B cell (primary cell): ENCODE measurements at regions not wholly inside any gene's neighbourhood (a gene's known extent, or its start where the extent isn't known, plus 50 kb on each side); places are given as distances from the start of the nearest gene placed in this dataset.
A peak's percentile ranks its signal among the peaks of the same experiment; 100 is the strongest.

Source experiments
- ATAC-seq: fragments of 200-7000 bp; cut with Tn5 transposase; one replicate; pipeline ENCODE4 v1.10.0; 2021; ENCODE audit warnings: low read depth, mild to moderate bottlenecking, moderate number of reproducible peaks, moderate library complexity
- CTCF ChIA-PET: fragments of 350-600 bp; sonication (Branson Sonifier 250); formaldehyde crosslinking; loops from one replicate; lab custom pipeline; 2021; ENCODE audit warnings: antibody characterized with exemption, inconsistent platforms; lab: Charles Lee
- POLR2A ChIA-PET: fragments of 350-600 bp; sonication (Branson Sonifier 250); formaldehyde crosslinking; loops from one replicate; lab custom pipeline; 2021; ENCODE audit warnings: antibody characterized with exemption; lab: Charles Lee
- DNase-seq: peaks from one replicate; pipeline ENCODE4 v3.0.0; 2013
- H2AFZ ChIP-seq: 2 replicates; pipeline ENCODE4 v1.6.1; 2012; ENCODE audit warnings: mild to moderate bottlenecking, low read depth, low read length; ENCODE audit not compliant: insufficient read depth, poor library complexity, severe bottlenecking
- H3K27ac ChIP-seq, 2 donors: 1 replicate in 1 of 2; 2 replicates in 1 of 2; pipeline ENCODE4 v1.5.1; 2012 to 2013; ENCODE audit warnings: low read length in 2 of 2, mild to moderate bottlenecking in 2 of 2, moderate library complexity in 1 of 2
- H3K27me3 ChIP-seq, 4 experiments: fragments of 200-600 bp in 1 of 4; sonication (generic) in 1 of 4; replicated peaks in 1 of 4; 1 replicate in 2 of 4; 2 replicates in 2 of 4; pipeline versions ENCODE4 v1.6.1 to v1.7.0; 2013 to 2016; ENCODE audit warnings: low read length in 3 of 4, mild to moderate bottlenecking in 2 of 4, mixed read lengths in 1 of 4, moderate library complexity in 1 of 4; ENCODE audit not compliant: insufficient read depth in 4 of 4, control insufficient read depth in 3 of 4; ENCODE audit errors: control extremely low read depth in 1 of 4
- H3K36me3 ChIP-seq, 2 experiments: replicated peaks in 1 of 2; 1 replicate in 1 of 2; 2 replicates in 1 of 2; pipeline versions ENCODE4 v1.6.1 to v1.7.1; 2013; ENCODE audit warnings: low read length in 1 of 2; ENCODE audit not compliant: insufficient read depth in 2 of 2, control insufficient read depth in 1 of 2; ENCODE audit errors: control extremely low read depth in 1 of 2, extremely low read depth in 1 of 2
- H3K4me1 ChIP-seq, 2 donors: fragments of 200-600 bp in 1 of 2; sonication (generic) in 1 of 2; 1 replicate in 1 of 2; 2 replicates in 1 of 2; pipeline versions ENCODE4 v1.5.1 to v1.6.1; 2013 to 2017; ENCODE audit warnings: low read length in 2 of 2; ENCODE audit not compliant: control insufficient read depth in 2 of 2, insufficient read depth in 2 of 2
- H3K4me2 ChIP-seq: replicated peaks from 2 replicates; pipeline ENCODE3; 2012; ENCODE audit warnings: mild to moderate bottlenecking, low read depth, low read length; ENCODE audit not compliant: poor library complexity, severe bottlenecking
- H3K4me3 ChIP-seq, 5 experiments: fragments of 200-600 bp in 1 of 5; sonication (generic) in 1 of 5; 1 replicate in 3 of 5; 2 replicates in 2 of 5; pipeline versions ENCODE4 v1.5.1 to v1.7.0; 2011 to 2016; ENCODE audit warnings: low read length in 4 of 5, mild to moderate bottlenecking in 4 of 5, low read depth in 2 of 5, control low read depth in 1 of 5, moderate library complexity in 1 of 5; ENCODE audit not compliant: insufficient read depth in 1 of 5; ENCODE audit errors: control extremely low read depth in 1 of 5, extremely low read depth in 1 of 5
- H3K79me2 ChIP-seq: fragments of 200-600 bp; sonication (generic); one replicate; pipeline ENCODE4 v1.6.0; 2016; ENCODE audit warnings: low read length; ENCODE audit not compliant: control insufficient read depth, insufficient read depth
- H3K9ac ChIP-seq: fragments of 200-600 bp; sonication (generic); 2 replicates; pipeline ENCODE4 v1.6.1; 2017; ENCODE audit warnings: mild to moderate bottlenecking, low read length, moderate library complexity
- H3K9me3 ChIP-seq, 3 donors: one replicate each; pipeline versions ENCODE4 v1.6.1 to v1.7.1; 2013; ENCODE audit warnings: low read length in 2 of 3; ENCODE audit not compliant: control insufficient read depth in 2 of 3, insufficient read depth in 1 of 3; ENCODE audit errors: control extremely low read depth in 1 of 3
- H4K20me1 ChIP-seq: 2 replicates; pipeline ENCODE4 v1.6.0; 2012; ENCODE audit warnings: mild to moderate bottlenecking, low read length; ENCODE audit not compliant: insufficient read depth, control insufficient read depth, poor library complexity, severe bottlenecking
- H3K27ac Mint-ChIP-seq: one replicate; pipeline ENCODE4 v1.8.0; 2021; ENCODE audit warnings: mixed read lengths
- H3K27me3 Mint-ChIP-seq: one replicate; pipeline ENCODE4 v1.8.0; 2021; ENCODE audit warnings: mixed read lengths
- H3K4me1 Mint-ChIP-seq: one replicate; pipeline ENCODE4 v1.8.0; 2021; ENCODE audit warnings: mixed read lengths
- H3K4me3 Mint-ChIP-seq: one replicate; pipeline ENCODE4 v1.8.0; 2021; ENCODE audit warnings: mixed read lengths
- H3K9me3 Mint-ChIP-seq: one replicate; pipeline ENCODE4 v1.8.0; 2022; ENCODE audit warnings: mixed read lengths; ENCODE audit not compliant: insufficient read depth
- CTCF ChIP-seq: fragments of 200-600 bp; IDR thresholded peaks from one replicate; pipeline ENCODE4 v1.8.0; 2022; ENCODE audit warnings: antibody characterized with exemption, mild to moderate bottlenecking
- EZH2 ChIP-seq: IDR thresholded peaks from 2 replicates; pipeline ENCODE4 v1.6.1; 2012; ENCODE audit warnings: borderline replicate concordance, low read depth, mild to moderate bottlenecking, moderate library complexity, low read length; ENCODE audit not compliant: insufficient read depth, poor library complexity, severe bottlenecking
- WGBS: methylation state at CpG from one replicate; pipeline ENCODE4 v1.1.5; 2013; ENCODE audit warnings: missing lambda C conversion rate; ENCODE audit not compliant: insufficient coverage; 5-methylcytosine and 5-hydroxymethylcytosine counted together
- intact Hi-C: fragments of 100-400 bp; cut with micrococcal nuclease; formaldehyde crosslinking; loops from one replicate; pipeline ENCODE4 v1.10.0; 2022

- Histone ChIP-seq H3K36me3 (no peaks in the 10 kb centered on the region), H4K20me1 (no peaks in the 10 kb centered on the region), H3K4me3 (no peak overlapping the region), H3K27me3 (no peaks in the 10 kb centered on the region), H3K4me1 (peaks cover 23 to 26% of the 10 kb centered on the region in 2 donors), H3K4me2 (peak overlapping the region; percentile 43), H3K9ac (no peak overlapping the region), H3K79me2 (no peaks in the 10 kb centered on the region), H3K27ac (no peak overlapping the region), H2AFZ (peak overlapping the region; percentile 59), H3K9me3 (no peaks in the 10 kb centered on the region)
- CTCF ChIA-PET = interaction anchor here (0.8 to 2.7 kb wide), 3 partner anchors 25 to 627 kb away, joined by 3 to 11 read pairs (median 4); no protein-coding TSS in a partner anchor
- DNase-seq (no peak), ATAC-seq (no peak)
- WGBS = 24% methylated on average over 2 of the region's 5 CpGs
- Mint-ChIP-seq H3K9me3 (no peaks in the 10 kb centered on the region), H3K4me3 (peak overlapping the region; percentile 56), H3K27ac (peak overlapping the region; percentile 47), H3K27me3 (no peaks in the 10 kb centered on the region), H3K4me1 (peaks cover 36% of the 10 kb centered on the region)
- POLR2A ChIA-PET = no interaction called here
- intact Hi-C loops = loop anchor here (5.0 to 10.0 kb wide), 4 partner anchors 60 to 622 kb away; partner anchors contain the start of gene FGGY
- TF ChIP-seq CTCF = no peak
- TF ChIP-seq EZH2 = no peak
Observed at GRCh38 chr1:59072583-59072947, 224.3 kb upstream of the FGGY start.

GRCh38 chr1:59074598-59074997 lies 222.3 kb upstream of the FGGY start:
- Histone ChIP-seq H3K9me3 (no peaks in the 10 kb centered on the region), H2AFZ (no peak overlapping the region), H3K27ac (no peak overlapping the region), H3K4me1 (peaks cover 23 to 26% of the 10 kb centered on the region in 2 donors), H3K9ac (no peak overlapping the region), H3K36me3 (no peaks in the 10 kb centered on the region), H3K4me2 (no peak overlapping the region), H3K79me2 (no peaks in the 10 kb centered on the region), H4K20me1 (no peaks in the 10 kb centered on the region), H3K27me3 (no peaks in the 10 kb centered on the region), H3K4me3 (no peak overlapping the region)
- no peaks in the 10 kb centered on the region for H3K27me3 Mint-ChIP-seq
- ATAC-seq (no peak), DNase-seq (no peak)
- peaks cover 37% of the 10 kb centered on the region for H3K4me1 Mint-ChIP-seq
- H3K4me3 Mint-ChIP-seq = no peak overlapping the region
- intact Hi-C loops = loop anchor here (5.0 to 10.0 kb wide), 4 partner anchors 60 to 620 kb away; partner anchors contain the start of gene FGGY
- H3K27ac Mint-ChIP-seq = no peak overlapping the region
- WGBS = no CpG with 5 or more reads among the region's 3 CpGs
- ChIA-PET POLR2A (no interaction called here), CTCF (no interaction called here)
- no peaks in the 10 kb centered on the region for H3K9me3 Mint-ChIP-seq
- TF ChIP-seq CTCF = no peak
- TF ChIP-seq EZH2 = no peak
